Glomerular endothelial cell (primary cell): ENCODE measurements at regions not wholly inside any gene's neighbourhood (a gene's known extent, or its start where the extent isn't known, plus 50 kb on each side); places are given as distances from the start of the nearest gene placed in this dataset.
"Not testable (repeated sequence)": the region's sequence is repeated elsewhere in the genome, so short reads cannot be mapped to it uniquely, and the experiment has no call there.

Experiments
- DNase-seq: peaks from one replicate; pipeline ENCODE4 v3.0.0-alpha.2; 2011; ENCODE audit warnings: low read depth, low spot score; ENCODE audit errors: extremely low read depth

GRCh38 chr17:65320820-65321219 lies 183.7 kb downstream of the RGS9 start:
- no peak for DNase-seq

- DNase-seq, result no peak
These were observed 177.0 kb downstream of the RGS9 start for GRCh38 chr17:65314212-65314611.

GRCh38 chr17:65312718-65313377 lies 175.7 kb downstream of the RGS9 start:
- DNase-seq, result no peak

- no peak for DNase-seq
These were observed 174.1 kb downstream of the RGS9 start for GRCh38 chr17:65311261-65311660.

- DNase-seq, result no peak
These were observed 170.8 kb downstream of the RGS9 start for GRCh38 chr17:65307961-65308316.

- no peak for DNase-seq
These were observed 170.2 kb downstream of the RGS9 start for GRCh38 chr17:65307081-65307960.

- DNase-seq, result no peak
These were observed 168.6 kb downstream of the RGS9 start for GRCh38 chr17:65305778-65306177.

GRCh38 chr17:65305116-65305515 lies 167.9 kb downstream of the RGS9 start:
- DNase-seq, result no peak

- DNase-seq, result not testable (repeated sequence)
These were observed 164.7 kb downstream of the RGS9 start for GRCh38 chr17:65301882-65302281.

GRCh38 chr17:65301184-65301583 lies 164.0 kb downstream of the RGS9 start:
- no peak for DNase-seq

- DNase-seq, result no peak
These were observed 160.7 kb downstream of the RGS9 start for GRCh38 chr17:65297916-65298315.

- DNase-seq, result no peak
These were observed 160.2 kb downstream of the RGS9 start for GRCh38 chr17:65297384-65297783.

GRCh38 chr17:65294181-65294719 lies 157.1 kb downstream of the RGS9 start:
- no peak for DNase-seq

GRCh38 chr17:65293584-65294180 lies 156.5 kb downstream of the RGS9 start:
- no peak for DNase-seq

GRCh38 chr17:65292430-65292829 lies 155.3 kb downstream of the RGS9 start:
- no peak for DNase-seq

- not testable (repeated sequence) for DNase-seq
These were observed 154.1 kb downstream of the RGS9 start for GRCh38 chr17:65291301-65291700.

GRCh38 chr17:65290616-65291015 lies 153.4 kb downstream of the RGS9 start:
- no peak for DNase-seq

- DNase-seq, result no peak
These were observed 152.9 kb downstream of the RGS9 start for GRCh38 chr17:65290056-65290455.

- DNase-seq, result no peak
These were observed 149.9 kb downstream of the RGS9 start for GRCh38 chr17:65287040-65287439.

- no peak for DNase-seq
These were observed 146.5 kb downstream of the RGS9 start for GRCh38 chr17:65283704-65284103.

- DNase-seq, result no peak
These were observed 142.3 kb downstream of the RGS9 start for GRCh38 chr17:65279456-65279855.

- no peak for DNase-seq
These were observed 141.6 kb downstream of the RGS9 start for GRCh38 chr17:65278820-65279184.
